NB4 (cell line): ENCODE measurements at regions not wholly inside any gene's neighbourhood (a gene's known extent, or its start where the extent isn't known, plus 50 kb on each side); places are given as distances from the start of the nearest gene placed in this dataset.

ENCODE experiments used
- CTCF ChIP-seq: IDR thresholded peaks from one replicate; pipeline ENCODE4 v1.5.1; 2012; ENCODE audit warnings: low read depth, low read length
- MYC ChIP-seq: IDR thresholded peaks from 2 replicates; pipeline ENCODE4 v1.6.1; 2011; ENCODE audit warnings: low read depth, low read length

GRCh38 chr4:125486351-125486750, 171.6 kb downstream of the FAT4 start:
- TF ChIP-seq MYC (no peak), CTCF (no peak)
